Left lung (tissue), 4 donors: ENCODE measurements at regions not wholly inside any gene's neighbourhood (a gene's known extent, or its start where the extent isn't known, plus 50 kb on each side); places are given as distances from the start of the nearest gene placed in this dataset.

ENCODE experiments used
- ATAC-seq: fragments of 200-7000 bp; cut with Tn5 transposase; one replicate; pipeline ENCODE4 v1.9.1; 2020; ENCODE audit warnings: moderate library complexity
- DNase-seq, 4 donors: peaks; one replicate each; pipeline ENCODE4 v3.0.0-alpha.2; 2013 to 2020
- H3K27ac ChIP-seq, 2 donors: fragments of 200-600 bp; sonication (generic) in 1 of 2; one replicate each; pipeline versions ENCODE4 v1.5.0 to v1.8.0; 2020 to 2021
- H3K27me3 ChIP-seq, 2 donors: fragments of 200-600 bp; sonication (generic) in 1 of 2; one replicate each; pipeline versions ENCODE4 v1.5.0 to v1.8.0; 2020 to 2021
- H3K36me3 ChIP-seq, 2 donors: fragments of 200-600 bp; sonication (generic) in 1 of 2; one replicate each; pipeline versions ENCODE4 v1.5.0 to v1.8.0; 2020 to 2021
- H3K4me1 ChIP-seq, 2 donors: fragments of 200-600 bp; one replicate each; pipeline ENCODE4 v1.8.0; 2021
- H3K4me3 ChIP-seq, 2 donors: fragments of 200-600 bp; sonication (generic) in 1 of 2; one replicate each; pipeline versions ENCODE4 v1.5.0 to v1.8.0; 2020 to 2021; ENCODE audit warnings: mild to moderate bottlenecking in 1 of 2
- H3K9me3 ChIP-seq, 2 donors: fragments of 200-600 bp; sonication (generic) in 1 of 2; one replicate each; pipeline versions ENCODE4 v1.5.0 to v1.8.0; 2020 to 2021
- intact Hi-C, 2 donors: fragments of 100-400 bp; cut with DNase I; formaldehyde crosslinking; loops; one replicate each; pipeline versions ENCODE4 v1.11.2 to v1.14.2; 2022
- TF ChIP-seq, protein P1 (sequence below), 2 donors: fragments of 200-600 bp; sonication (generic) in 1 of 2; IDR thresholded peaks; one replicate each; pipeline versions ENCODE4 v1.5.0 to v1.8.0; 2021; ENCODE audit warnings: antibody characterized with exemption in 2 of 2
- donor health status: DM: no; HTN: yes; CAD: no.
- donor health status: DM: no; HTN: no; CAD: no.

DNA sequence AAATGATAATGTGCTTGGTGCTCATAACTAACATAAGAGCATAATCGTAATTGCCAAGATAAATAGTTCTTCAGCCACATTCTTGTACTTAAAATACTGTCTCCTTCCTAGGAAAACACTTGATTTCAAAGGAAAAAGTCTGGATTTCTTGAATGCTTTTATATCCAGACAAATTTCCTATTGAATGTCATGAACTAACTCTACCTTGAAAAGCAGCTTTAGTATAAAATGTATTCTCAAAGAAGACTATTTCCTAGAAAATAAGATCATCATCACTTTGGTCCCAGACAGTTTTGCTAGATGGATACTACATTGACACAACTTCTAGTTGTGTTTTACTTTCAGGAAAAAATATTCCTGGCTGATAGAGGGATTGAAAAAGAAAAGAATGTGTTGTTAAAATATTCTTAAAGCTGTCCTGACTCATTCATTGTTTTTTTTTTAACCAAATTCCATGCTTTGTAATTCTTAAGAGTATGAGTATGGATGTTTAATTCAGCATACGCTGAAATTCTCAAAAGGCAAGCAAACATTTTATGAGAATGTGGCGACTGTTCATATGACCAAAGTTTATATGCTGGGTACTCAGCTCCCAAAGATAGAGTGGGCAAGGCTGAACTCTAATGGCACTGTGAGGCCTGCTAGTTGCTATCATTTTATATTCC lies 106.1 kb downstream of the PPP1R3A start:
- DNase-seq (no peak), ATAC-seq (no peak)
- Histone ChIP-seq H3K36me3 (no peaks in the 10 kb centered on the region), H3K9me3 (no peaks in the 10 kb centered on the region), H3K4me3 (no peak overlapping the region), H3K27me3 (no peaks in the 10 kb centered on the region), H3K27ac (no peak overlapping the region), H3K4me1 (no peaks in the 10 kb centered on the region)
- TF ChIP-seq, protein P1, sequence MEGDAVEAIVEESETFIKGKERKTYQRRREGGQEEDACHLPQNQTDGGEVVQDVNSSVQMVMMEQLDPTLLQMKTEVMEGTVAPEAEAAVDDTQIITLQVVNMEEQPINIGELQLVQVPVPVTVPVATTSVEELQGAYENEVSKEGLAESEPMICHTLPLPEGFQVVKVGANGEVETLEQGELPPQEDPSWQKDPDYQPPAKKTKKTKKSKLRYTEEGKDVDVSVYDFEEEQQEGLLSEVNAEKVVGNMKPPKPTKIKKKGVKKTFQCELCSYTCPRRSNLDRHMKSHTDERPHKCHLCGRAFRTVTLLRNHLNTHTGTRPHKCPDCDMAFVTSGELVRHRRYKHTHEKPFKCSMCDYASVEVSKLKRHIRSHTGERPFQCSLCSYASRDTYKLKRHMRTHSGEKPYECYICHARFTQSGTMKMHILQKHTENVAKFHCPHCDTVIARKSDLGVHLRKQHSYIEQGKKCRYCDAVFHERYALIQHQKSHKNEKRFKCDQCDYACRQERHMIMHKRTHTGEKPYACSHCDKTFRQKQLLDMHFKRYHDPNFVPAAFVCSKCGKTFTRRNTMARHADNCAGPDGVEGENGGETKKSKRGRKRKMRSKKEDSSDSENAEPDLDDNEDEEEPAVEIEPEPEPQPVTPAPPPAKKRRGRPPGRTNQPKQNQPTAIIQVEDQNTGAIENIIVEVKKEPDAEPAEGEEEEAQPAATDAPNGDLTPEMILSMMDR (IDR thresholded peaks at IDR 0.05): no peak
- intact Hi-C loops: no loop called here

DNA sequence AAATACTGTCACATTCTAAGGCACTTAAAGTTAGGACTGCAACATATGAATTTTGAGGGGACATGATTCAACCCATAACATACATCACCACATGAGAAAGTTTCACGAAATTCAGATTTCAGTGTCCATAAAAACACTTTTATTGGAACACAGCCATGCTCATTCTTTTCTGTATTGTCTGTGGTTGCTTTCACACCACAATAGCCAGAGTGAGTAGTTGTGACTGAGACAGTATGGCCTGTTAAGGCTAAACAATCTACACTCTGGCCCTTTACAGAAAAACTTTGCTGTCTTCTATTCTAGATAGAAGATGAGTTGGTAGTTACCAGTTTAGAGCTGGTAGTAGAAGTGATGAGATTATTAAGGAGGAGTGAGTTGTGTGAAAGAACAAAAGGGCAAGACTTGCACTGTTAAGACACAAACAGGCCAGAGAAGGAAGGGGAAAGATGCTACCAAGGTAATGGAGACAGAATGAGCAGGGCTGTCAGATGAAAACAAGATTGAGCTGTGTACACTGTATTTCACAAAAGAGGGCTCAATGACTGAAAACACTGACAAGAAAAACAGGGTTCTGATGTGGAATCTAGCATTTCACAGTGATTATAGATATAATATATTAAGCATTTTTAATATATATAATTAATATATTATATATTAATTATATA lies 108.6 kb downstream of the PPP1R3A start:
- Histone ChIP-seq H3K27me3 (no peaks in the 10 kb centered on the region), H3K4me3 (no peak overlapping the region), H3K9me3 (no peaks in the 10 kb centered on the region), H3K4me1 (no peaks in the 10 kb centered on the region), H3K27ac (no peak overlapping the region), H3K36me3 (no peaks in the 10 kb centered on the region)
- DNase-seq: no peak
- TF ChIP-seq, protein P1 (IDR thresholded peaks at IDR 0.05): no peak
- ATAC-seq: no peak
- intact Hi-C loops: no loop called here

DNA sequence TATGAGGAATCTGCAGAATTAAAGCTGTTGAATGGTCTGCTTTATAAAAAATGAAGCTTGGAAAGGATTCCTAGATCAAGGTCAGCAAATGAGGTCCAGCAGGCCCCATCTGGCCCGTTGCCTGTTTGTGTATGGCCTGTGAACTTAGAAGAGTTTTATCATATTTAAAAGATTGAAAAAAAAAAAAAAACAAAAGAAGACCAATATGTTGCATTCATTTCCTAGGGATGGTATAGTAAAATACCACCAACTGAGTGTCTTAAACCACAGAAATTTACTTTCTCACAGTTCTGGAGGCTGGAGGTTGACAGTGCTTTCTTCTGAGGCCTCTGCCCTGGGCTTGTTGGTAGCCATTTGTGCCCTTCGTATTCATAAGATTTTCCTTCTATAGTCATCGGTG lies 109.2 kb downstream of the PPP1R3A start:
- no peaks in the 10 kb centered on the region for H3K27me3 ChIP-seq

DNA sequence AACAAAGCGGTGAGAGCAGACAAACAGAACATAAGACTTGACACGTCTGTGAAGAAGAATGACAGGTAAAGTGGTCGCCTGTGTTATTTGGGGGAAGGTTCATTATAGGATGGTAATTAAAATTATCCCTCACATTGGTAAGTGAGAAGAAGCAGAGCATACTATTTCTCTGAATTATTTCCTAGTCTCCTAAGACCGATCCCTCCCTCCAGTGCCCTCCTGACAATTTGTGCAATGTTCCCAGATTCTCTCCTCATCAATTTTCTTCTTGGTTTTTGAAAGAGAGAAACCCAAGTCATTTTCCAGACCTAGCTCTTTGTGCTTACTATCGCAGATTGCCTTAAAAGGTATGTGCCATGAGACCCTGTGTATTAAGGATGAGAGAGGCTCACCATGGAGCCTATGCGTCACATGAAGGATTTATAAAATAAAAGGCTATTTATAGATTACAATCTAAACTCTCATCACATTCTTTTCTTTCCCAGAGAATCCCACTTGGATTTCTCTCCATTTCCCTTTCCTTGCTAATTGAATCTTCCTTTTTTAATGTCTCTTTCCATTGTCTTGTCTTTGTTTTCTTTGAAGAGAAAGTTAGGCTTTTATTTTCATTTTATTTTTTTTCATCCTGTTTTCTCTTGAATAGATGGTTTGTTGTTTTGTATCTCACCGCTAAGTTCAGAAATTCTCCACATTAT lies 112.0 kb downstream of the PPP1R3A start:
- H3K9me3 ChIP-seq: no peaks in the 10 kb centered on the region
- no peaks in the 10 kb centered on the region for H3K27me3 ChIP-seq
- TF ChIP-seq, protein P1 (IDR thresholded peaks at IDR 0.05): no peak
- H3K27ac ChIP-seq: no peak overlapping the region
- intact Hi-C loops: no loop called here
- no peak for ATAC-seq
- no peaks in the 10 kb centered on the region for H3K4me1 ChIP-seq
- no peaks in the 10 kb centered on the region for H3K36me3 ChIP-seq
- DNase-seq: no peak
- H3K4me3 ChIP-seq: no peak overlapping the region

More for the DNA sequence above, 109.2 kb downstream of the PPP1R3A start:
- Histone ChIP-seq H3K36me3 (no peaks in the 10 kb centered on the region), H3K4me3 (no peak overlapping the region), H3K9me3 (no peaks in the 10 kb centered on the region), H3K27ac (no peak overlapping the region), H3K4me1 (no peaks in the 10 kb centered on the region)
- ATAC-seq (no peak), DNase-seq (peak in 1 of 4 donors; percentile 13)
- intact Hi-C loops: no loop called here
- TF ChIP-seq, protein P1 (IDR thresholded peaks at IDR 0.05): no peak

DNA sequence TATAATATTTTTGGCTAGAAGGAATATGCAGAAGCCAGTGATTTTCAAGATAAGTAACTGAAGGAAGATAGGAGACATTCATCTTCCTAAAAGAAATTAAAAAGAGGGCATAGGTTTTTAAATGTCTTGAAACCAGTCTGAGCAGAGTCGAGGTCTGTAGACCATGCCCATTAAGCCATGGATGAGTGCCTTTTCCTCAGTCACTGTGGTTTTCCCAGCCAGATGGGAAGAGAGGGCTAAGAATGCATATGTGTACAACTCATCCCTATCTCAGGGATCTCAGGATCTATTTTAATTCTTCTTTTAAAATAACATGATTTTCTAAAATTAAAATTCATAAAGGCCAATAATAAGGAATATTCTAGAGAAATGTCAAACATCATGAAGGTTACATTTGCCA lies 112.8 kb downstream of the PPP1R3A start:
- TF ChIP-seq, protein P1 (IDR thresholded peaks at IDR 0.05): no peak
- Histone ChIP-seq H3K36me3 (no peaks in the 10 kb centered on the region), H3K27ac (no peak overlapping the region), H3K9me3 (no peaks in the 10 kb centered on the region), H3K27me3 (no peaks in the 10 kb centered on the region), H3K4me3 (no peak overlapping the region), H3K4me1 (no peaks in the 10 kb centered on the region)
- ATAC-seq (no peak), DNase-seq (no peak)
- intact Hi-C loops: no loop called here
